ENCODE measurements at regions not wholly inside any gene's neighbourhood (a gene's known extent, or its start where the extent isn't known, plus 50 kb on each side); places are given as distances from the start of the nearest gene placed in this dataset.
"Not testable (repeated sequence)": the region's sequence is repeated elsewhere in the genome, so short reads cannot be mapped to it uniquely, and the experiment has no call there.

DNA sequence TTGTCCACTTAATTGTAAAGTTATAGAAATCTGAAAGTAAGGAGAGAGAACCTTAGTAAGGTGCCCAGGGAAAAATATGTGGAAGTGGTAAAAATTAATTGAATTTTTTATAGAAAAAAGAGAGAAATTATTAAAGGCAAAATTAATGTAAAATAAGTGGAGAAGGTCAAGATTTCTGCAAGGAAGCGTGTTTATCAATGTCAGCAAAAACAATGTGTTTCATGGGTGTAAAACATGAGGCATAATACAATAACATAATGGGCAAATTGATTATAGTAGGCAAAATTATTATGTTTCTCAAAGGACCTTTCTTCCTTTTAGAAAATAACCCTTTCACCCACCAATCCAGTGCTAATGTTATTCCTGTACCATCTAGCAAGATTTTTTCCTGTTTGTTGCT is 1520.1 kb downstream of the REEP3 start:
- peaks cover 8 to 10% of the 10 kb centered on the region in 2 donors for H3K9me3 Mint-ChIP-seq
- ATAC-seq (no peak), DNase-seq (ENCODE audit: low spot score in 2 of 2) (no peak)
- no peak overlapping the region for H3K27ac Mint-ChIP-seq
- no peaks in the 10 kb centered on the region for H3K36me3 Mint-ChIP-seq

GRCh38 chr10:65042496-65042895 is 1521.3 kb downstream of the REEP3 start:
- H3K27ac Mint-ChIP-seq, result no peak overlapping the region
- peaks cover 8 to 10% of the 10 kb centered on the region in 2 donors for H3K9me3 Mint-ChIP-seq
- no peaks in the 10 kb centered on the region for H3K36me3 Mint-ChIP-seq
- ATAC-seq, result no peak
- DNase-seq (ENCODE audit: low spot score in 2 of 2), result no peak

DNA sequence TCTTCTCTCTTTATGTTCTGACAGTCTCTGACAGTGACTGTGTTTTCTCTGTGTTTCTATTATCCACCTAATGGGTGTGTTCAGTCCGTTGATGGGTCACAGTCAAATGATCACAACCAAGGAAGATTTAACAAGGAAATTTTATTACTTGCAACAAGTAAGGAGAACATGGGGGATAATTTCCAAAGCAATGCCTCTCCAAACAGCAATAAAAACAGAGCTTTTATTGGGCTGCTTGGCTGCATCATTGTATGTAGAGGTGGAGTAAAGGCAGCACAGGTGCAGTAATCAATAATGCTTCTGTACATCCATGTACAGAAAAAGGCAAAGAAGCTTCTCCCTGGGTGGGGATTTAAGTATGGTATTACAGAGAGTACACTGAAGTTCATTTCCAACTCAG is 1525.6 kb downstream of the REEP3 start:
- Mint-ChIP-seq H3K9me3 (peaks cover 8 to 9% of the 10 kb centered on the region in 2 donors), H3K36me3 (peaks cover 0 to 6% of the 10 kb centered on the region in 2 donors), H3K27ac (no peak overlapping the region)
- DNase-seq (ENCODE audit: low spot score in 2 of 2) (no peak), ATAC-seq (no peak)

- not testable (repeated sequence) for ATAC-seq; H3K27ac Mint-ChIP-seq; H3K9me3 Mint-ChIP-seq; DNase-seq (ENCODE audit: low spot score in 2 of 2)
- peaks cover 0 to 12% of the 10 kb centered on the region in 2 donors for H3K36me3 Mint-ChIP-seq
These were observed 1530.9 kb downstream of the REEP3 start for GRCh38 chr10:65052111-65052510.

DNA sequence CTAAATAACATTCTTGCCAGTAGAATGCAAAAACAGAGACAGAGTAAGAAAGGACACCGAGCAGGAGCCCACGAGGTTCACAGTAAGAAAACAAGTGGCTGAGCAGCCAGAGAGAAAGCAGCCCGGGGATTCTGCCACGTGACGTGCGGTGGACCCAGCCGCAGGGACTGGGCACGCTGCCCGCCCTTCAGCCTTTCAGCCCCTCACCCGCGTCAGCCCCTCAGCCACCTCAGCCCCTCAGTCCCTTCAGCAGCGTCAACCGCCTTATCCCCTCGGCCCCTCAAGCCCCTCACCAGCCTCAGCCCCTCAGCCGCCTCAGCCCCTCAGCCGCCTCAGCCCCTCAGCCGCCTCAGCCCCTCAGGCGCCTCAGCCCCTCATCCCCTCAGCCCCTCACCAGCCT is 1532.2 kb downstream of the REEP3 start:
- peaks cover 0 to 12% of the 10 kb centered on the region in 2 donors for H3K36me3 Mint-ChIP-seq
- not testable (repeated sequence) for ATAC-seq

DNA sequence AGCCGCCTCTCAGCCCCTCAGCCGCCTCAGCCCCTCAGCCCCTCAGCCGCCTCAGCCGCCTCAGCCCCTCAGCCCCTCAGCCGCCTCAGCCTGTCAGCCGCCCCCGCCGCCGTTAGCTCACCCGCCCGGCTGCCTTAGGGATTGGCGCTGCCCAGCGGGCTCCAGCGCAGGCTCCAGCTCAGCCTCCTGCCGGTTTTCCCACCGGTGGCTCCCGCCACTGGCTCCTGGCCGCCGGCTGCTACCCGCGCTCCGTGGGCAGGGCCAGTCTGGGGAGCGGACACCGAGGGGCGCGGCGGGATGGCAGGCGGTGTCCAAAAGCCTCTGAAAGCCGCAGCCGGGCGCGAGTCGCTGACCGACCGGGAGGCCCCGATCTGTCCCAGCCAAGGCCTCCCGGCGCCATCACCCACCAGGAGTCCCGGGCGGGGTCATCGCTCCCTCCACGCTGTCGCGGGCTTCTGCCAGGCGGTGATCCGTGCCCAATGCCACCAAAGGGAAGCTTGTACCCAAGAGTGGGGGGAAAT is 1532.7 kb downstream of the REEP3 start:
- ATAC-seq; H3K9me3 Mint-ChIP-seq; H3K27ac Mint-ChIP-seq; DNase-seq (ENCODE audit: low spot score in 2 of 2): not testable (repeated sequence)
- H3K36me3 Mint-ChIP-seq, result peaks cover 0 to 12% of the 10 kb centered on the region in 2 donors

More for the DNA sequence above, 1532.2 kb downstream of the REEP3 start:
- not testable (repeated sequence) for DNase-seq (ENCODE audit: low spot score in 2 of 2); H3K9me3 Mint-ChIP-seq; H3K27ac Mint-ChIP-seq

GRCh38 chr10:65054701-65055100 is 1533.5 kb downstream of the REEP3 start:
- not testable (repeated sequence) for ATAC-seq; H3K9me3 Mint-ChIP-seq; DNase-seq (ENCODE audit: low spot score in 2 of 2); H3K27ac Mint-ChIP-seq
- peaks cover 0 to 12% of the 10 kb centered on the region in 2 donors for H3K36me3 Mint-ChIP-seq

- no peak for DNase-seq (ENCODE audit: low spot score in 2 of 2)
- Mint-ChIP-seq H3K36me3 (no peaks in the 10 kb centered on the region), H3K27ac (no peak overlapping the region), H3K9me3 (peaks cover 8 to 10% of the 10 kb centered on the region in 2 donors)
- ATAC-seq, result no peak
These were observed 1544.1 kb downstream of the REEP3 start for GRCh38 chr10:65065278-65065677.

GRCh38 chr10:65083222-65083621 is 1562.0 kb downstream of the REEP3 start:
- Mint-ChIP-seq H3K27ac (no peak overlapping the region), H3K36me3 (peaks cover 0 to 5% of the 10 kb centered on the region in 2 donors), H3K9me3 (peaks cover 11 to 13% of the 10 kb centered on the region in 2 donors)
- no peak for ATAC-seq
- DNase-seq (ENCODE audit: low spot score in 2 of 2), result no peak

DNA sequence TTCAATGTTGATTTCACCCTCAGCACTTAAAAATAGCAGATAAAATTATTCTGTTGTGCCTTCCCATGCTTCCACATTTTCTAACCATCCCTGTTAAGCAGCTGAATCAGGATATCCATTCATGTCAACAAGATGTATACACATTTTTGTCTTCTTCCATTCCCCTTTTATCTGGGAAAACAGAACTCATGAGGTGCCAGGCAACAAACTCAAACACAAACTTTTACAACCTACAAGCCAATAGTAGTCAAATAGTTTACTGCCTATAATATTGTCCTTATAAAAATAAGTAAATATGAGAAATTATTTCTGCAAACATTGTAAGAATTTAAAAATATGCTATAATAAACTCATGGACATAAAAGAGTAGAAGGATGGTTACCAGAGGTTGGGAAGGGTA is 1569.8 kb downstream of the REEP3 start:
- H3K9me3 Mint-ChIP-seq, result no peaks in the 10 kb centered on the region
- no peak for ATAC-seq
- no peak for DNase-seq (ENCODE audit: low spot score in 2 of 2)
- no peak overlapping the region for H3K27ac Mint-ChIP-seq
- H3K36me3 Mint-ChIP-seq, result no peaks in the 10 kb centered on the region

DNA sequence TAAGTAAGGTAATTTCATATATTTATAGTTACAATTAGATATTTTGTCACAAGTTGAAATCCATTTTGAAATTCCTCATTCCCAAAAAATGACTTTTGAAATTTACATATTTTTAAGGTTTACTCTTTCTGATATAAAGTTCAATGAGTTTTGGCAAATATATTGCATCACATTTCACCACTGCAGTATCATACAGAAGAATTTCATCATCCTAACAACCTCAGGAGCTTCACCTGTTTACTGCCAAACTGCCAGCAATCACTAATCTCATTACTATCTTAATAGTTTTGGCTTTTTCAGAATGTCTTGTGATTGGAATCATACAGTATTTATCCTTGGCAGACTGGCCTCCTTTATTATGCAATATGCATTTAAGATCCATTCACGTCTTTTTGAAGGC is 1578.9 kb downstream of the REEP3 start:
- Mint-ChIP-seq H3K36me3 (no peaks in the 10 kb centered on the region), H3K9me3 (peaks cover 6 to 13% of the 10 kb centered on the region in 2 donors), H3K27ac (no peak overlapping the region)
- DNase-seq (ENCODE audit: low spot score in 2 of 2) (no peak), ATAC-seq (no peak)

DNA sequence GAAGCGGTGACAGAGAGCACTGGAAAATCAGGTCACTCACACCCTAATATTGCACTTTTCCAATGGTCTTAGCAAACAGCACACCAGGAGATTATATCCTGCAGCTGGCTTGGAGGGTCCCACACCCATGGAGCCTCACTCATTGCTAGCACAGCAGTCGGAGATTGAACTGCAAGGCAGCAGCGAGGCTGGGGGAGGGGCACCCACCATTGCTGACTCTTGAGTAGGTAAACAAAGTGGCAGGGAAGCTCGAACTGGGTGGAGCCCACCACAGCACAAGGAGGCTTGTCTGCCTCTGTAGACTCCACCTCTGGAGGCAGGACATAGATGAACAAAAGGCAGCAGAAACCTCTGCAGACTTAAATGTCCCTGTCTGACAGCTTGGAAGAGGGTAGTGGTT is 1579.7 kb downstream of the REEP3 start:
- H3K36me3 Mint-ChIP-seq; H3K27ac Mint-ChIP-seq; DNase-seq (ENCODE audit: low spot score in 2 of 2); ATAC-seq: not testable (repeated sequence)
- H3K9me3 Mint-ChIP-seq, result peaks cover 11 to 15% of the 10 kb centered on the region in 2 donors

DNA sequence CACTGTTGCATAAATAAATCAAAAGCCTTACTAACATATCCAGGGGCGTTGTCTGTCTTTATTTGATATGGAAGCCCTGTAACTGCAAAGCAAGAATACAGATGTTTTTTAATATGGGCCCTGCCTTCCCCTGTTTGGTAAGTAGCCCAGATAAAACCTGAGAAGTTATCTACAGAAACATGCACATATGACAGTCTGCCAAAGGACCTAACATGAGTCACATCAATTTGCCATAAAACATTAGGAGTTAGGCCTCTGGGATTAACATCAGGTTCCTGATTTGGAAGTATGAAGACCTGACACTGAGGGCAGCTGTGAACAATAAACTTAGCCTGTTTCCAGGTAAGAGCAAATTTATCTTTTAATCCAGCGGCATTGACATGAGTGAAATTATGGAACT is 1588.8 kb downstream of the REEP3 start:
- Mint-ChIP-seq H3K9me3 (peaks cover 15 to 41% of the 10 kb centered on the region in 2 donors), H3K27ac (no peak overlapping the region), H3K36me3 (no peaks in the 10 kb centered on the region)
- DNase-seq (ENCODE audit: low spot score in 2 of 2), result no peak
- ATAC-seq, result no peak

DNA sequence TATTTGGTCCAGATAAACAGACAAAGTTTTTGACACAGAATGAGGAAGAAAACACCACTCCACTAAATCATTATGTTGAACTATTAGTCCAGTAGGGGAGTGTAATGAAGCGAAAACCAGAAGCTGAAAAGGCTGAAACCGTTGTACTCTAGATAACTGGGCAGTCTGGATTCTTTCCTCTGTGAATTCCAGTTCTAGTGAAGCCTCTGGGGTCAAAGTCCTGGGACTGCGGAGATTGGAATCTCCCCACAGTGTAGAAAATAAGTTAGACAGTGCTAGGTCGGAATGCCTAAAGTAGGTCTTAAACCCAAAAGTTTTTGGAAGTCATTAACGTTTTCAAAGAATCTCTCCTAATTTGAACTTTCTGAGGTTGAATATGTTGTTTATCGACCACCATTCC is 1589.9 kb downstream of the REEP3 start:
- ATAC-seq; H3K36me3 Mint-ChIP-seq; DNase-seq (ENCODE audit: low spot score in 2 of 2); H3K27ac Mint-ChIP-seq: not testable (repeated sequence)
- H3K9me3 Mint-ChIP-seq, result peaks cover 11 to 34% of the 10 kb centered on the region in 2 donors

GRCh38 chr10:65112573-65112972 is 1591.4 kb downstream of the REEP3 start:
- Mint-ChIP-seq H3K36me3 (no peaks in the 10 kb centered on the region), H3K9me3 (peaks cover 10 to 34% of the 10 kb centered on the region in 2 donors), H3K27ac (no peak overlapping the region)
- DNase-seq (ENCODE audit: low spot score in 2 of 2) (no peak), ATAC-seq (no peak)

GRCh38 chr10:65123120-65123519 is 1601.9 kb downstream of the REEP3 start:
- H3K27ac Mint-ChIP-seq, result no peak overlapping the region
- DNase-seq (ENCODE audit: low spot score in 2 of 2) (no peak), ATAC-seq (no peak)
- no peaks in the 10 kb centered on the region for H3K36me3 Mint-ChIP-seq
- H3K9me3 Mint-ChIP-seq, result peaks cover 0 to 20% of the 10 kb centered on the region in 2 donors

- peaks cover 4 to 18% of the 10 kb centered on the region in 2 donors for H3K9me3 Mint-ChIP-seq
- no peak for DNase-seq (ENCODE audit: low spot score in 2 of 2)
- ATAC-seq, result no peak
- no peaks in the 10 kb centered on the region for H3K36me3 Mint-ChIP-seq
- H3K27ac Mint-ChIP-seq, result no peak overlapping the region
These were observed 1604.0 kb downstream of the REEP3 start for GRCh38 chr10:65125212-65125611.

- Mint-ChIP-seq H3K36me3 (no peaks in the 10 kb centered on the region), H3K9me3 (peaks cover 4 to 11% of the 10 kb centered on the region in 2 donors), H3K27ac (no peak overlapping the region)
- DNase-seq (ENCODE audit: low spot score in 2 of 2) (no peak), ATAC-seq (no peak)
These were observed 1605.1 kb downstream of the REEP3 start for GRCh38 chr10:65126288-65126687.
